HUDEP-2 (cell line): ENCODE measurements at regions not wholly inside any gene's neighbourhood (a gene's known extent, or its start where the extent isn't known, plus 50 kb on each side); places are given as distances from the start of the nearest gene placed in this dataset.

Experiments
- DNase-seq, 76 experiments: peaks; one replicate each; lab custom pipeline; 2025; ENCODE audit not compliant: unreplicated experiment in 76 of 76; lab: John Stamatoyannopoulos, UW

- DNase-seq, result no peak
These were observed 173.8 kb upstream of the SOX1 start for GRCh38 chr13:111893071-111893606.

DNA sequence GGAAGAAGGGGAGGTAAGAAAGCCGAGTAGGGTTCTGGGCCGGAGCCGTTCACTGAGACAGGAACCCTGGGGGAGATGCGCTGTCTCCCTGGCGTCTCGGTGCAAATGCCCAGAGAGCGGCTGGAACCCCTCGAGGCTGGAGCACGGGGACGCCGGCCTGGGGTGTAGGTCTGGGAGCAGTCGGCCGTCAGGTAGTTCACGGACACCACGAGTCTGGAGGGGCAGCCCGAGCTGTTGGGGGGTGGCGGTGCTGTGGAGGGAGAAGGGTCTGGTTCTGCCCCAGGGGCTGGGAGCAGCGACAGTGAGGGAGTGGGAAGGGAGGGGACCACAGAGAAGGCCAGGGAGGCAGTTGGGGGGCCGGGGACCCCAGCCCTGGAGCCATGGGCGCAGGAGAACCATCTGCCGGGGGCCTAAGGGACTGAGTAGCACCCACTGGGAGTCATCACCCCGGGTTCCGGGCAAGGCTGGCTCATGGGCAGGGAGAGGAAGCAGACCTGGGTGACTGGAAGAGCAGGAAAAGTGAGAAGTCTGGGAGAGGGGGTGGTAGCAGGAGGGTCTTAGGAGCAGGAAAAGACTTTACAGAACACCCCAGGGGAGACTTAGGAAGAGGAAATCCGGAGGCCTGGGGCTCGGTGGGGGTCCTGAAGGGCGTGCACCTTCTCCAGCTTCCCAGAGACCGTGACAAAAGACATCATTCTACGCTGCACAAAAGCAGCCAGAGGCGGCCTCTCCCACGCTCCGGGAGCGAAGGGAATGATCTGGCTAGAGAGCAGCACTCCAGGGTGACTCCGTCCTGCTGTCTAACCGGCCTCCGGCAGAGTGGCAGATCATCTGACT is 173.1 kb upstream of the SOX1 start:
- DNase-seq, result no peak

DNA sequence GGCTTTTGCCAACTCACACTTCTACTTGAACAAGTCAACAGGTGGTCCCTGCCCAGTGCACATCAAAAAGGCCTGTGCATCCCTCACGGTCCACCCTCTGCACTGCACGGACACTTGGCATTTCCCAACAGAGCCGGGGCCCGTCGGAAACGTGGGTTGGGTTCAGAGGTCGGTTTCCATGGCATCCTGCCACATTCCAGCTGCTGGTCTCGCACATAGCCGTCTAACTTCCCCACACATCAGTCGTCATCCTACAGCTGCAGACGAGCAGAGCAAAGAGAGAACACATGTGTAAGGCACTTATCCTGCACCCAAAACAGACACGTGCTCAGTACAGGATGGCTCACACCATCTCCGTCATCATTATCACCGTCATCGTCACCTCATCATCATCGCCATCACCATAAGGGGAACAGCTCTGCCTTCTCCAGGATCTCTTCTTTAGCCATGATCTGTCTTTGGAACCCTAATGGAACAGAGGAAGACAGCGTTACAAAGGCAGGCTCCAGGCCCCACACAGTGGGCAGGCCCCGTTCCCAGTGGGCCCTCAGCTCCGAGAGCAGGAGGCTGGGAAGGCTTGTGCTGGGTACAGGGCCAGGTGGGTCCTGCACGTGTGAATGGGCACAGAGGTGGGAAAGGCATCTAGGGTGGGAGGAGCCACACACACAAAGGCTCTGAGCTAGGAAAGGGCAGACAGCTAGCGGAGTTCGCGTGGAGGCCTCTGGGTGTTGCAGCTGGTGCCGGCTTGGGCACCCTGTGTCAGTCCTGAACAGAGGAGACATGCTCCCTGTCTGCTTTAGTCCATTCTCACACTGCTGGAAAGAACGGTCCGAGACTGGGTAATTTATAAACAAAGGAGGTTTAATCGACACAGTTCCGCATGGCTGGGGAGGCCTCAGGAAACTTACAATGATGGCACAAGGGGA is 170.8 kb upstream of the SOX1 start:
- no peak for DNase-seq

DNA sequence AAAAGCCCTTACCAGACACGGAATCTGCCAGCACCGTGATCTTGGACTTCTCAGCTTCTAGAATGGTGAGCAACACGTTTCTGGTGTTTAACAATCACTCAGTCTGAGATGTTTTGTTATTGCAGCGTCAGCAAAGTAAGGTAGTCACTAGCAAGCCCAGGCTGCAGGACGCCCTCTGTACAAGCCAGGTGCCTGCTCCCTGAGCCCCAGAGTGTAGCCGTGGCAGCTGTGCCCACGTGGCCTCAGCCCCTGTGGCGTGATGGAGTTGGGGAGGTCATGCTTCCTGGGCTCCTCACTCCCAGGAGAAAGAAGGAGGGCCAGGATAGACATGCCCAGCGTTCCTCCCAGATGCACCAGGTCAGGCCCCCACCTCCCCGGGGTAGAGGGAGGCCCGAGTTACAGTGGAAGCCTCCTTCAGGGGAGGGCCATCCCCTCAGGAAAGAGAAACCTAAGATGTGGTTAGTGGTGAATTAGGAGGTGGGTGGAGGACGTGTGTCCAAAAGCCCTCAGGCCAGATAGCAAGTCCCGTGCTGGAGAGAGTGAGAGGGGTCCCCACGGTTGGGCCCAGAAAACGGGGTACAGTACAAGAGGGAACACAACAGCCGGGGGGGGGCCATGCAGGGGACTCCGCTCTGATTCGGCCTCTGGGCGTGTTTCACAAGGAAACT is 169.6 kb upstream of the SOX1 start:
- DNase-seq, result no peak

DNA sequence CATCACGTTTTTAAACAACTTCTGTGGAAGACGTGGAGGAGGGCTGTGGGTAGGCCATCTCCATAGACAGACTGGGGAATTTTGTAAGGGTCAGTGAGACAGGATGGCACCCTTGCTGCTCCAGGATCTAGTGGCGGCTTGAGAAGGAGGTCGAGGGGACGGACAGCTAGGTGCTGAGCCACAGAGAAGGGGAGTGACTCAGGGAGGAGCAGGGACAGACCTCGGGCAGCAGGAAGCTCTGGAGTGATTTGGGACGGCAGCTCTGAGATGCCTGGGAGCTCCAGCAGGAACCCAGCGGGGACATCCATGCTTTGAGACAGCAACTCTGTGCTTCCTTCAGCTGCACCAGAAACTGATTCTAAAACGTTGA is 169.1 kb upstream of the SOX1 start:
- no peak for DNase-seq

DNA sequence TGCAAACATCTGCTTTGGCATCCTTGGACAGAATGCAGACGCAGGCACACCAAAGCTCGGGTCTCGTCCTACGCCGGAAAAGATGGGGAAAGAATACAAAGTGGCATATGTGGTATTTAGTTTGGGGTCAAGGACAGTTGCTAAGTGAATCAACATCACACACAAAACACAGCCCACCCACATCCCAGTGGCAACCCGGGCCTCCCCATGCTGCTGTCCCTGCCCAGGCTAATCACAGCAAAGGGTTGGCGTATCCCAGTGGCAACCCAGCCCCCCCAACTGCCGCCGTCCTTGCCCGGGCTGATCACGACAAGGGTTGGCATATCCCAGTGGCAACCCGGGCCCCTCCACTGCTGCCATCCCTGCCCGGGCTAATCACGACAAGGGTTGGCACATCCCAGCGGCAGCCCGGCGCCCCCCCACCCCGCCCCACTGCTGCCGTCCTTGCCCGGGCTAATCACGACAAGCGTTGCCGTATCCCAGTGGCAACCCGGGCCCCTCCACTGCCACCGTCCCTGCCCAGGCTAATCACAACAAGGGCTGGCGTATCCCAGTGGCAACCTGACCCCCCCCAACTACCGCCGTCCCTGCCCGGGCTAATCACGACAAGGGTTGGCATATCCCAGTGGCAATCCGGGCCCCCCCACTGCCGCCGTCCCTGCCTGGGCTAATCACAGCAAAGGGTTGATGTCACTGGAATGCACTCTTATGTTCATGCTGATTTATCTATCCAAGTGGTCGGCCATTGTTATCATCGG is 167.8 kb upstream of the SOX1 start:
- DNase-seq, result no peak

GRCh38 chr13:111899714-111900389 is 167.1 kb upstream of the SOX1 start:
- no peak for DNase-seq

- DNase-seq, result no peak
These were observed 166.4 kb upstream of the SOX1 start for GRCh38 chr13:111900390-111901131.

GRCh38 chr13:111901267-111901915 is 165.6 kb upstream of the SOX1 start:
- DNase-seq, result no peak

DNA sequence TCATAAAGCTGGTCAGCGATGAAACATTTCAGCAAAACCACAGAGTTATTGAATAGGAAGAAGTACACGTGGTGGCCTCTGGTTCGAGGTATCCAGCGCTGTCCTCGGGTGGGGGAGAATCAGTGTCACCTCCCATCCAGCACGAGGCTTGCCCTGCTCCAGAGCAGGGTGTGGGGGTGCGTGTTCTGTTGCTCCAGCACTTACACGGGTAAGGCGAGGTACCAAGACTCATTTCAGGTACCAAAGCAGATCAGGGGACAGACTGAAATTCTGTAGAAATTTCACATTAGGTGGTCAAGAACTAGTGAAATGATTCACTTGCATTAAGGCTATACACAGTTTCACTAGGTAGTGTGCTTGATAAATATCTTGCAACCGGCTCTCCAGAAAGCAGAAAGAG is 164.2 kb upstream of the SOX1 start:
- no peak for DNase-seq

DNA sequence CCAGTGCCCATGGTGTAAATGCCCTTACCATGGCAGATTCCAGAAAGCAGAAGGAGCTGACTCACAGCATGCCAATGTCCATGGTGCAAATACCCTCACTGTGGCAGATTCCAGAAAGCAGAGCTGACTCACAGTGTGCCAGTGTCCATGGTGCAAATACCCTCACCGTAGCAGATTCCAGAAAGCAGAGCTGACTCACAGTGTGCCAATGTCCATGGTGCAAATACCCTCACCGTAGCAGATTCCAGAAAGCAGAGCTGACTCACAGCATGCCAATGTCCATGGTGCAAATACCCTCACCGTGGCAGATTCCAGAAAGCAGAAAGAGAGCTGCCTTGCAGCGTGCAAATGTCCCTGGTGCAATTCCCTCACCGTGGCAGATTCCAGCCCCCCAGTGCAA is 163.8 kb upstream of the SOX1 start:
- DNase-seq, result no peak

- no peak for DNase-seq
These were observed 162.8 kb upstream of the SOX1 start for GRCh38 chr13:111904166-111904565.

- no peak for DNase-seq
These were observed 162.0 kb upstream of the SOX1 start for GRCh38 chr13:111904701-111905608.

GRCh38 chr13:111905609-111905945 is 161.4 kb upstream of the SOX1 start:
- no peak for DNase-seq

DNA sequence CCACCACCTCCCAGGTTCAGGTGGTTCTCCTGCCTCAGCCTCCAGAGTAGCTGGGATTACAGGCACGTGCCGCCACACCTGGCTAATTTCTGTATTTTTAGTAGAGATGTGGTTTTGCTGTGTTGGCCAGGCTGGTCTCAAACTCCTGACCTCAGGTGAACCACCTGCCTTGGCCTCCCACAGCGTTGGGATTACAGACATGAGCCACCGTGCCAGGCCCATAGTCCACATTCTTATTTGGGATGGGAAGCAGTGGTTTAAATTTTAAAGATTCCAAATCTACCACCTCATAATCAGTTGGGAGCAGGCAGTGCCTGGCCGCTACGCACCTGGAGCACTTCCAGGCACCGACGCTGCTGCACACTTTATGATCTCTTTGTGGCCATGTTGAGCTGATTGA is 160.6 kb upstream of the SOX1 start:
- no peak for DNase-seq

- no peak for DNase-seq
These were observed 160.1 kb upstream of the SOX1 start for GRCh38 chr13:111906816-111907215.

DNA sequence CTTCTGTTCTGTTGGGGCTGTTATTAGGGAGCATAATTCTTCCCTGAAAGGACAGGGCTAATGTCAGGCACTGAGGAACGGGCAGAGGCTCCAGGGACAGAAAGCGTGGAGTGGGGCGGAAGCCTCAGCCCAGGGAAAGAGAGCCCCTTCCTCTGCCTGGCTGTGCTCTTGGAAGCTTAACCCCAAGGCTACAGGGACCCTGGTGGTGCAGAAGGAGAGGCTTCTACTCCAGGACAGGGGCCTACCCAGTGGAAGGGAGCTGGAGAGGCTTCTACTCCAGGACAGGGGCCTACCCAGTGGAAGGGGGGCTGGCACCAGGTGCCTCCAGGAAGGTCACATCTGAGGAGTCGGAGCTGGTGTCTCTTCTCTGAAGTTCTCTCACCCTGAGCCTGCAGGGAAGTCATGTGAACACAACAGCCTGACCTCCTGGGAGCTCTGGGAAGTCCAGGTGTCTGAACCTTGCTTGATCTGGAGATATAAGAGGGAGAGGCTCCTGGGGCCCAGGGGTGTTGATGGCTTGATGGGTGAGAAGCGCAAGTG is 159.5 kb upstream of the SOX1 start:
- no peak for DNase-seq
